IMR-90 (cell line): ENCODE measurements at regions not wholly inside any gene's neighbourhood (a gene's known extent, or its start where the extent isn't known, plus 50 kb on each side); places are given as distances from the start of the nearest gene placed in this dataset.

Experiments used
- ATAC-seq: fragments of 200-7000 bp; cut with Tn5 transposase; 2 replicates; pipeline ENCODE4 v1.9.1; 2020; ENCODE audit warnings: low read depth, mild to moderate bottlenecking, moderate library complexity
- BruUV-seq: library from RNA; stranded (reverse); fragments of 400-500 nt; replicated peaks from 2 replicates; lab custom pipeline; 2021; lab: Mats Ljungman, UMichigan
- CTCF ChIA-PET: fragments of 300-600 bp; formaldehyde crosslinking; extraction: SDS; loops from one replicate; lab custom pipeline; 2021; ENCODE audit warnings: antibody characterized with exemption; lab: Yijun Ruan, JAX
- POLR2A ChIA-PET: fragments of 300-600 bp; sonication (Branson Sonifier 250); formaldehyde crosslinking; loops from one replicate; lab custom pipeline; 2022; ENCODE audit warnings: antibody characterized with exemption; ENCODE audit not compliant: unreplicated experiment; lab: Charles Lee
- DNase-seq: peaks from one replicate; pipeline ENCODE4 v3.0.0; 2013
- H2AFZ ChIP-seq: replicated peaks from 2 replicates; pipeline ENCODE3; 2013; ENCODE audit warnings: low read length, mild to moderate bottlenecking; ENCODE audit not compliant: poor library complexity
- H2AK5ac ChIP-seq: 2 replicates; pipeline ENCODE4 v1.6.1; 2013; ENCODE audit warnings: low read depth, low read length, inconsistent platforms
- H2AK9ac ChIP-seq: replicated peaks from 2 replicates; pipeline ENCODE3; 2013; ENCODE audit warnings: mild to moderate bottlenecking, low read depth, low read length, moderate library complexity; ENCODE audit not compliant: poor library complexity
- H2BK120ac ChIP-seq: 2 replicates; pipeline ENCODE4 v1.6.1; 2013; ENCODE audit warnings: low read depth, low read length, inconsistent platforms
- H2BK15ac ChIP-seq: 3 replicates; pipeline ENCODE4 v1.6.1; 2013; ENCODE audit warnings: low read depth, low read length, inconsistent platforms
- H2BK20ac ChIP-seq: 2 replicates; pipeline ENCODE4 v1.6.1; 2013; ENCODE audit warnings: low read depth, mild to moderate bottlenecking, inconsistent platforms, low read length, moderate library complexity
- H2BK5ac ChIP-seq: 2 replicates; pipeline ENCODE4 v1.6.1; 2013; ENCODE audit warnings: mild to moderate bottlenecking, low read depth, low read length, inconsistent platforms; ENCODE audit not compliant: poor library complexity, severe bottlenecking
- H3K14ac ChIP-seq: replicated peaks from 2 replicates; pipeline ENCODE4 v1.6.1; 2013; ENCODE audit warnings: low read depth, low read length, inconsistent platforms
- H3K18ac ChIP-seq: 2 replicates; pipeline ENCODE4 v1.6.1; 2013; ENCODE audit warnings: low read depth, low read length, control low read depth
- H3K23ac ChIP-seq: 2 replicates; pipeline ENCODE4 v1.6.1; 2013; ENCODE audit warnings: low read depth, low read length, inconsistent platforms
- H3K27ac ChIP-seq: 2 replicates; pipeline ENCODE4 v1.5.1; 2013; ENCODE audit warnings: mild to moderate bottlenecking, control low read depth, low read length; ENCODE audit not compliant: insufficient read depth
- H3K27me3 ChIP-seq: 2 replicates; pipeline ENCODE4 v1.6.1; 2013; ENCODE audit warnings: low read length; ENCODE audit not compliant: control insufficient read depth, insufficient read depth
- H3K36me3 ChIP-seq: 2 replicates; pipeline ENCODE4 v1.6.1; 2013; ENCODE audit warnings: low read length, mixed read lengths; ENCODE audit not compliant: control insufficient read depth, insufficient read depth
- H3K4ac ChIP-seq: 2 replicates; pipeline ENCODE4 v1.6.1; 2013; ENCODE audit warnings: low read depth, low read length, inconsistent platforms
- H3K4me1 ChIP-seq: 2 replicates; pipeline ENCODE4 v1.6.1; 2013; ENCODE audit warnings: low read length, mixed read lengths; ENCODE audit not compliant: control insufficient read depth, insufficient read depth
- H3K4me2 ChIP-seq: 2 replicates; pipeline ENCODE4 v1.6.1; 2013; ENCODE audit warnings: low read depth, mild to moderate bottlenecking, control low read depth, low read length, moderate library complexity
- H3K4me3 ChIP-seq: 2 replicates; pipeline ENCODE4 v1.5.1; 2013; ENCODE audit warnings: low read depth, mild to moderate bottlenecking, control low read depth, low read length, moderate library complexity; ENCODE audit not compliant: insufficient read depth
- H3K56ac ChIP-seq: 2 replicates; pipeline ENCODE4 v1.6.1; 2013; ENCODE audit warnings: low read length, inconsistent platforms; ENCODE audit not compliant: insufficient read depth; ENCODE audit errors: extremely low read depth
- H3K79me1 ChIP-seq, 2 experiments: 2 replicates each; pipeline ENCODE4 v1.6.1; 2013; ENCODE audit warnings: low read length in 2 of 2, inconsistent platforms in 1 of 2, low read depth in 1 of 2
- H3K9ac ChIP-seq: 2 replicates; pipeline ENCODE4 v1.6.1; 2013; ENCODE audit warnings: low read depth, low read length, control low read depth
- H3K9me1 ChIP-seq: 2 replicates; pipeline ENCODE4 v1.6.1; 2013; ENCODE audit warnings: low read length, inconsistent platforms; ENCODE audit not compliant: insufficient read depth
- H3K9me3 ChIP-seq: 2 replicates; pipeline ENCODE4 v1.6.1; 2013; ENCODE audit warnings: low read length; ENCODE audit not compliant: control insufficient read depth, insufficient read depth
- H4K20me1 ChIP-seq: 2 replicates; pipeline ENCODE4 v1.6.1; 2013; ENCODE audit warnings: low read length, inconsistent platforms; ENCODE audit not compliant: insufficient read depth
- H4K5ac ChIP-seq: 2 replicates; pipeline ENCODE4 v1.6.1; 2013; ENCODE audit warnings: mild to moderate bottlenecking, low read depth, low read length, control low read depth
- H4K8ac ChIP-seq, 2 experiments: 2 replicates each; pipeline ENCODE4 v1.6.1; 2013; ENCODE audit warnings: low read depth in 2 of 2, low read length in 2 of 2, control low read depth in 1 of 2, inconsistent platforms in 1 of 2
- H4K91ac ChIP-seq: 2 replicates; pipeline ENCODE4 v1.6.1; 2013; ENCODE audit warnings: low read depth, low read length, inconsistent platforms; ENCODE audit not compliant: insufficient read depth
- BHLHE40 ChIP-seq: fragments of 150-350 bp; IDR thresholded peaks from 2 replicates; pipeline ENCODE4 v1.6.1; 2016; ENCODE audit warnings: mild to moderate bottlenecking, low read depth, low read length
- CEBPB ChIP-seq: IDR thresholded peaks from 2 replicates; pipeline ENCODE4 v1.6.1; 2012; ENCODE audit warnings: low read depth, low read length, improper control_type of control experiment
- CHD1 ChIP-seq: IDR thresholded peaks from 2 replicates; pipeline ENCODE4 v1.6.1; 2012; ENCODE audit warnings: low read depth, low read length, improper control_type of control experiment
- ELK1 ChIP-seq: fragments of 150-350 bp; IDR thresholded peaks from 2 replicates; pipeline ENCODE4 v1.6.1; 2016; ENCODE audit warnings: low read depth, mild to moderate bottlenecking, low read length, moderate library complexity, borderline replicate concordance
- FOS ChIP-seq: fragments of 150-350 bp; IDR thresholded peaks from 2 replicates; pipeline ENCODE4 v1.6.1; 2016; ENCODE audit warnings: low read depth, low read length
- MAZ ChIP-seq: IDR thresholded peaks from 2 replicates; pipeline ENCODE4 v1.6.1; 2012; ENCODE audit warnings: low read depth, mild to moderate bottlenecking, low read length, improper control_type of control experiment, moderate library complexity, borderline replicate concordance
- MXI1 ChIP-seq: IDR thresholded peaks from 2 replicates; pipeline ENCODE4 v1.6.1; 2012; ENCODE audit warnings: low read depth, mild to moderate bottlenecking, low read length, moderate library complexity, borderline replicate concordance
- POLR2A ChIP-seq: IDR thresholded peaks from 2 replicates; pipeline ENCODE4 v1.6.1; 2012; ENCODE audit warnings: mild to moderate bottlenecking, low read depth, low read length
- RAD21 ChIP-seq: IDR thresholded peaks from 2 replicates; pipeline ENCODE4 v1.6.1; 2012; ENCODE audit warnings: low read length, improper control_type of control experiment
- RCOR1 ChIP-seq: IDR thresholded peaks from 2 replicates; pipeline ENCODE4 v1.6.1; 2012; ENCODE audit warnings: mild to moderate bottlenecking, low read length, improper control_type of control experiment; ENCODE audit not compliant: insufficient replicate concordance
- RFX5 ChIP-seq: IDR thresholded peaks from 2 replicates; pipeline ENCODE4 v1.8.0; 2012; ENCODE audit warnings: low read depth, mild to moderate bottlenecking, low read length, moderate library complexity
- SMC3 ChIP-seq: fragments of 150-350 bp; IDR thresholded peaks from 2 replicates; pipeline ENCODE4 v1.6.1; 2016; ENCODE audit warnings: low read depth, mild to moderate bottlenecking, antibody characterized with exemption, low read length, moderate library complexity
- USF2 ChIP-seq: fragments of 150-350 bp; IDR thresholded peaks from 2 replicates; pipeline ENCODE4 v1.6.1; 2017; ENCODE audit warnings: mild to moderate bottlenecking, antibody characterized with exemption, low read length, low read depth
- WGBS, 2 experiments: methylation state at CpG; one replicate each; pipeline versions ENCODE4 v1.1.5 to v1.1.7; 2013; ENCODE audit warnings: missing lambda C conversion rate in 2 of 2; ENCODE audit not compliant: insufficient read length in 1 of 2; ENCODE audit errors: extremely low coverage in 2 of 2; 5-methylcytosine and 5-hydroxymethylcytosine counted together
- dilution Hi-C: fragments of 300-500 bp; cut with HindIII; formaldehyde crosslinking; loops from one replicate; pipeline ENCODE4 v1.14.3; 2018; ENCODE audit warnings: low sequenced_read_pairs; ENCODE audit not compliant: unreplicated experiment
- in situ Hi-C: fragments of 300-500 bp; cut with MboI; formaldehyde crosslinking; loops from 3 replicates; pipeline ENCODE4 v1.14.3; 2019; ENCODE audit warnings: low sequenced_read_pairs, inconsistent platforms, mixed read lengths
- intact Hi-C: fragments of 100-400 bp; cut with micrococcal nuclease; formaldehyde crosslinking; loops from 2 replicates; pipeline ENCODE4 v1.10.0; 2022
- TF ChIP-seq, protein P1 (sequence below): conservative IDR thresholded peaks from 2 replicates; pipeline ENCODE4 v1.5.1; 2012; ENCODE audit warnings: mild to moderate bottlenecking, low read depth, low read length, improper control_type of control experiment

GRCh38 chr7:6917258-6917657 lies 91.2 kb upstream of the CCZ1B start:
- Histone ChIP-seq H3K36me3 (no peaks in the 10 kb centered on the region), H2AFZ (no peak overlapping the region), H3K4me3 (no peak overlapping the region), H2BK120ac (no peak overlapping the region), H2BK15ac (no peak overlapping the region), H4K8ac (no peak overlapping the region), H3K79me1 (no peaks in the 10 kb centered on the region), H4K5ac (no peak overlapping the region), H3K56ac (no peak overlapping the region), H2BK20ac (no peak overlapping the region), H4K20me1 (no peaks in the 10 kb centered on the region), H2AK5ac (no peak overlapping the region), H3K27ac (no peak overlapping the region), H3K18ac (no peak overlapping the region), H3K4me1 (no peaks in the 10 kb centered on the region), H3K27me3 (no peaks in the 10 kb centered on the region), H2AK9ac (no peak overlapping the region), H4K91ac (no peak overlapping the region), H3K9me1 (no peaks in the 10 kb centered on the region), H3K9ac (no peak overlapping the region), H3K9me3 (no peaks in the 10 kb centered on the region), H3K23ac (no peak overlapping the region), H3K14ac (no peak overlapping the region), H2BK5ac (no peak overlapping the region), H3K4ac (no peak overlapping the region), H3K4me2 (no peak overlapping the region)
- ATAC-seq (no peak), DNase-seq (no peak)
- WGBS, 2 experiments = 40% methylated on average over 1 of the region's 7 CpGs; no CpG with 5 or more reads in 1 of the 2 experiments
- dilution Hi-C loops (no loop called here), in situ Hi-C loops (no loop called here), intact Hi-C loops (no loop called here)
- TF ChIP-seq ELK1 (no peak), BHLHE40 (no peak), POLR2A (no peak), RCOR1 (no peak), MXI1 (no peak), USF2 (no peak), MAZ (no peak), CEBPB (no peak), RFX5 (no peak), FOS (no peak), RAD21 (no peak), CHD1 (no peak), SMC3 (no peak)
- TF ChIP-seq, protein P1, sequence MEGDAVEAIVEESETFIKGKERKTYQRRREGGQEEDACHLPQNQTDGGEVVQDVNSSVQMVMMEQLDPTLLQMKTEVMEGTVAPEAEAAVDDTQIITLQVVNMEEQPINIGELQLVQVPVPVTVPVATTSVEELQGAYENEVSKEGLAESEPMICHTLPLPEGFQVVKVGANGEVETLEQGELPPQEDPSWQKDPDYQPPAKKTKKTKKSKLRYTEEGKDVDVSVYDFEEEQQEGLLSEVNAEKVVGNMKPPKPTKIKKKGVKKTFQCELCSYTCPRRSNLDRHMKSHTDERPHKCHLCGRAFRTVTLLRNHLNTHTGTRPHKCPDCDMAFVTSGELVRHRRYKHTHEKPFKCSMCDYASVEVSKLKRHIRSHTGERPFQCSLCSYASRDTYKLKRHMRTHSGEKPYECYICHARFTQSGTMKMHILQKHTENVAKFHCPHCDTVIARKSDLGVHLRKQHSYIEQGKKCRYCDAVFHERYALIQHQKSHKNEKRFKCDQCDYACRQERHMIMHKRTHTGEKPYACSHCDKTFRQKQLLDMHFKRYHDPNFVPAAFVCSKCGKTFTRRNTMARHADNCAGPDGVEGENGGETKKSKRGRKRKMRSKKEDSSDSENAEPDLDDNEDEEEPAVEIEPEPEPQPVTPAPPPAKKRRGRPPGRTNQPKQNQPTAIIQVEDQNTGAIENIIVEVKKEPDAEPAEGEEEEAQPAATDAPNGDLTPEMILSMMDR = no peak
- ChIA-PET CTCF (no interaction called here), POLR2A (no interaction called here)
- BruUV-seq = no TSS peak
